T-helper 2 cell (primary cell): ENCODE measurements at regions not wholly inside any gene's neighbourhood (a gene's known extent, or its start where the extent isn't known, plus 50 kb on each side); places are given as distances from the start of the nearest gene placed in this dataset.
"Not testable (repeated sequence)": the region's sequence is repeated elsewhere in the genome, so short reads cannot be mapped to it uniquely, and the experiment has no call there.

Experiments
- DNase-seq, 5 experiments: peaks; one replicate each; pipeline versions ENCODE4 v3.0.0 to v3.0.0-alpha.2; 2012 to 2022

- no peak for DNase-seq
These were observed 75.2 kb upstream of the CD28 start for GRCh38 chr2:203631068-203631757.

GRCh38 chr2:203636588-203637470 is 69.6 kb upstream of the CD28 start:
- DNase-seq = no peak

- DNase-seq = peak in 1 of 5 experiments; percentile 51
These were observed 68.8 kb upstream of the CD28 start for GRCh38 chr2:203637471-203638167.

GRCh38 chr2:203641865-203642264 is 64.6 kb upstream of the CD28 start:
- DNase-seq = not testable (repeated sequence)

- not testable (repeated sequence) for DNase-seq
These were observed 63.6 kb upstream of the CD28 start for GRCh38 chr2:203642841-203643240.

GRCh38 chr2:203645831-203646230 is 60.6 kb upstream of the CD28 start:
- DNase-seq = no peak

- no peak for DNase-seq
These were observed 60.1 kb upstream of the CD28 start for GRCh38 chr2:203646266-203646864.

GRCh38 chr2:203646961-203647360 is 59.5 kb upstream of the CD28 start:
- DNase-seq = no peak

- no peak for DNase-seq
These were observed 58.9 kb upstream of the CD28 start for GRCh38 chr2:203647579-203647978.

GRCh38 chr2:203648273-203648672 is 58.2 kb upstream of the CD28 start:
- DNase-seq = no peak

- no peak for DNase-seq
These were observed 57.1 kb upstream of the CD28 start for GRCh38 chr2:203649176-203649814.

- peak in 1 of 5 experiments; percentile 75 for DNase-seq
These were observed 55.4 kb upstream of the CD28 start for GRCh38 chr2:203650860-203651613.

GRCh38 chr2:203651621-203652020 is 54.8 kb upstream of the CD28 start:
- DNase-seq = no peak

- DNase-seq = no peak
These were observed 51.6 kb upstream of the CD28 start for GRCh38 chr2:203654826-203655225.

GRCh38 chr2:203656522-203657287 is 49.7 kb upstream of the CD28 start:
- no peak for DNase-seq
